NCI-H2029 treated with DMSO at 0.1 percent for 48 hours (cell line): ENCODE measurements at regions not wholly inside any gene's neighbourhood (a gene's known extent, or its start where the extent isn't known, plus 50 kb on each side); places are given as distances from the start of the nearest gene placed in this dataset.
"Not testable (repeated sequence)": the region's sequence is repeated elsewhere in the genome, so short reads cannot be mapped to it uniquely, and the experiment has no call there.

Experiments
- DNase-seq: peaks from one replicate; lab custom pipeline; 2025; lab: John Stamatoyannopoulos, UW

DNA sequence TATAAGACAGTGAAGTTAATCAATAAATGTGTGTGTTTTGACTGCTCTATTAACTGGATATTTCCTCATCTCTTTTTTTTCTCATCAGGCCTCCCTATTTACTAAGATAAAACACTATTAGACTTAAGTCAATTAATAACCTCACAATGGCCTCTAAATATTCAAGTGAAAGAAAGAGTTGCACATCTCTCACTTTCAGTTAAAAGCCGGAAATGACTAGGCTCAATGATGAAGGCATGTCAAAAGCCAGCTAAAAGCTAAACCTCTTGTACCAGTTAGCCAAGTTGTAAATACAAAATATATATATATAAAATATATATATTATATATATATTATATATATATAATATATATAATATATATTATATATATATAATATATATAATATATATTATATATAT, 127.0 kb upstream of the MEOX2 start:
- DNase-seq: no peak

- not testable (repeated sequence) for DNase-seq
These were observed 123.9 kb upstream of the MEOX2 start for GRCh38 chr7:15810383-15810782.

- DNase-seq: not testable (repeated sequence)
These were observed 123.5 kb upstream of the MEOX2 start for GRCh38 chr7:15809936-15810335.

DNA sequence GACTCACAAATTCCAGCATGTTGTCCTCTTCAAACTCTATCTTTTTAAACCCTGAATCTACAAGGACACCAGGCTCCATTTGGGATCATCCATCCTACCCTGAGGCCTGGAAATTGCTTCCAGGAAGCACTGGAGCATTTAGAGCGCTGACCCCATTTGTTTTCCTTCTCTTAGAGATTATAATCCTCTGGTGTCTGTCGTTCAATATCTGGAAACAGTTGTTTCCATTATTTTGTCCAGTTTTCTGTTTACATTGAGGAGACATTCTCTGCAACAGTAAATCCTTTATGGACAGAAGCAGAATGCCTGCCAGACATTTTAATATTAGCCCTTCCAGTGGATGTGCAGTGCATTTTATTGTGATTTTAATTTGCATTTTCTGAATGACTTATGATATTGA, 119.4 kb upstream of the MEOX2 start:
- no peak for DNase-seq

- no peak for DNase-seq
These were observed 115.9 kb upstream of the MEOX2 start for GRCh38 chr7:15802425-15802824.

- no peak for DNase-seq
These were observed 115.1 kb upstream of the MEOX2 start for GRCh38 chr7:15801551-15801950.

GRCh38 chr7:15801041-15801440, 114.6 kb upstream of the MEOX2 start:
- DNase-seq: no peak

GRCh38 chr7:15798081-15798480, 111.6 kb upstream of the MEOX2 start:
- DNase-seq: no peak

DNA sequence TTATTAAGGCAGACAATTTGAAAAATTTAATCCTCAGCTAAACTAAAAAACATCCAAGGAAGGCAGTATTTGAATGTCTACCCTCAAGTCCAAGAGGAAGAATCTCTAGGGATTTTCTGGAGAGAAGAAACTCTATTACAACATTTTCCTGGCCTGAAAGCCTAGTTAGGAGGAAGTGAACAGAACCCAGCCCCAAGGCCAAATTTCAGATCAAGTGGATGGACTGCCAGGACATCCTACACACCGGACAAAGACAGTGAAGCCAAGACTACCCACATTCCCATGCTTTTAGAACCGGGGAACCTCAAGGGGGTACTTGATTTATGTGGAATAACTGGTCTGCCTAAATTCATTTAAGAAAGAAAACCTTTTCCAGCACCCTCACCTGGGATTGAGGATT, 108.9 kb upstream of the MEOX2 start:
- no peak for DNase-seq

GRCh38 chr7:15794801-15795200, 108.3 kb upstream of the MEOX2 start:
- no peak for DNase-seq

DNA sequence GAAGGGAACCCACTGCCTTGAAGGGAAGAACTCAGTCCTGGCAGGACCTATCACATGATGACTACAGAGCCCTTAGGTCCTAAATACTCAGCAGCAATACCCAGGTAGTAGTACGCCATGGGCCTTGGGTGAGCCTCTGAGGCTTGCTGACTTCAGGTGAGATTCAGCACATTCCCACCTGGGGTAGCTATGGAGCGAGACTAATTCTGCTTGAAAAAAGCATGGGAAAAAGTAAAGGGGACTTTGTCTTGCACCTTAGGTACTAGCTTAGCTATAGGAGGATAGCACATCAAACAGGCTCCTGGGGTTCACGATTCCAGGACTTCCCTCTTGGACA, 98.2 kb upstream of the MEOX2 start:
- no peak for DNase-seq

DNA sequence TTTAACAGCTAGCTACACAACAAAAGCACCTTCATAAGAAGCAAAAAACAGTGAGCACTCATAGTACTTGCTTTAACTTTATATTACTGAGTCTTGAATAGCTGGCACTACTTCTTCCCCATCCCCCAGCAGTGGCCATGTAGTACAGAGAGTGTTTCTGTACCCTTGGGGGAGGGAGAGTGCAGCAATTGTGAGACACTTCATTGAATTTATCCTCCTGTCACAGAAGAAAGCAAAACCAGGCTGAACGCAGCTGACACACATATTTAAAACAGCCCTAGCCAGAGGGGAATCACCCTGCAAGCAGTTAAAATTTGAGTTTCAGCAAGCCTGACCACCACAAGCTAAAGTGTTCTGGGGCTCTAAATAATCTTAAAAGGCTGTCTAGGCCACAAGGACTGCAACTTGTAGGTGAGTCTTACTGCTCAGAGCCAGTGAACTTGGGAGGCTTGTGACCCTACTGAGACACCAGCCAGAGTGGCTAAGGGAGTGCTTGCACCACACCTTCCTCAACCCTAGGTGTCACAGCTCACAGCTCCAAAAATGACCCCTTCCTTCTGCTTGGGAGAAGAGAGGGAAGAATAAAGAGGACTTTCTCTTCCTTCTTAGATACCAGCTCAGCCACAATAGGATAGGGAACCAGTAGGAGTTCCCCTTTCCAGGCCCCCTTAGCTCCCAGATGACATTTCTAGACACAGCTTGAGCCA, 97.7 kb upstream of the MEOX2 start:
- DNase-seq: no peak

DNA sequence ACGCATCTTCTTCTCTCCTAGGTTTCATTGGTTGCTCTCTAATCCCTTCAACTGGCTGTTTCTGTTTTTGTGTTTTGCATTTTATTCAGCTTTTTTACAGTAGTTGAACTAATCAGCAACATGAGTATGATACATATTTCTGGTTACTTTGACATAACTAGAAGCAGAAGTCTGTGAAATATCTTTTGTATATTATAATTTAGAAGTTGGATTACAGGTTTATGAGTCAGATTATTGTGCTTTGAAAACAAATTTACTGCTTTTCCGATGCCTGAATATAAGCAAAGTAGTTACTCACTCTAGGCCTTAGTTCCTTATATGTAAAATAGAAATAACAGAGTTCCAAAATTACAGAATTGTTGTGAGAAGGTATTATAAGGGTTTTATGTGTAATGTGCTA, 96.2 kb upstream of the MEOX2 start:
- no peak for DNase-seq

- no peak for DNase-seq
These were observed 95.5 kb upstream of the MEOX2 start for GRCh38 chr7:15781944-15782343.

GRCh38 chr7:15780271-15780670, 93.8 kb upstream of the MEOX2 start:
- DNase-seq: no peak

DNA sequence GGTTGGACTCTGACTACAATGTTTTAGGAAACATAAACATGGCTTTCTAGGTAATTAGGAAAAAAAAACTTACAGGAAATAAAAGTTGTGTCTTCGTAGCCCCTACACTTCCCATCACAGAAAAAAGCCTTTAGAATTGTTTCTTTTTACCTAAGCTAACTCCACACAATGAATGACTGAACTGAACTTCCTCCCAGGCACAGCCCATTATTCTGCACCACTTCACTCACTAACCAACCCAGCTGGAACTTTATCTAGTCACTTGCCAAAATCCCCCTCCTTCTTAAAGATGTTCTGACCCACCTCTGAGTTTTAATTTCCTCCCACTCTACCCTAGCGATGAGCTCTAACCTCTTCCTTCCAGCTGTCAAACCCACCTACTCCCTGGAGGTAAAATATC, 91.7 kb upstream of the MEOX2 start:
- no peak for DNase-seq

- no peak for DNase-seq
These were observed 79.3 kb upstream of the MEOX2 start for GRCh38 chr7:15765753-15766152.

- no peak for DNase-seq
These were observed 78.4 kb upstream of the MEOX2 start for GRCh38 chr7:15764851-15765382.

- no peak for DNase-seq
These were observed 77.5 kb upstream of the MEOX2 start for GRCh38 chr7:15764010-15764409.

- no peak for DNase-seq
These were observed 70.8 kb upstream of the MEOX2 start for GRCh38 chr7:15757041-15758000.

DNA sequence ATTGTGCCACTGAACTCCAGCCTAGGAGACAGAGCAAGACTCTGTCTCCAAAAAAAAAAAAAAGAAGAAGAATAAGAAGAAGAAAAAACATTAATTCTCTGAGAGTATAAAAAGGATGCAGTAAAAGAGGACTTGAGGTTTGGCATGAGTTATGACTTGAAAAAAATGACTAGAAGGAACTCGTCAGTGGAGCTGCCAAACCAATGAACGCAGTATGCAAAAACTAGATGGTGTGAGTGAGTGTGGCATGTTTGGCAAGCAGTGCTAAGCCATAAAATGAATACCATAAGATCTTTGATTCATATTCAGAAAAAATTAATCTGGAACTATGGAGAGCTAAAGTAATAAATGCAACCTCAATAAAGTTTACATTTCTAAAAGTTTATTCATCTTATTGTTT, 68.6 kb upstream of the MEOX2 start:
- no peak for DNase-seq

GRCh38 chr7:15753887-15754579, 67.5 kb upstream of the MEOX2 start:
- no peak for DNase-seq

DNA sequence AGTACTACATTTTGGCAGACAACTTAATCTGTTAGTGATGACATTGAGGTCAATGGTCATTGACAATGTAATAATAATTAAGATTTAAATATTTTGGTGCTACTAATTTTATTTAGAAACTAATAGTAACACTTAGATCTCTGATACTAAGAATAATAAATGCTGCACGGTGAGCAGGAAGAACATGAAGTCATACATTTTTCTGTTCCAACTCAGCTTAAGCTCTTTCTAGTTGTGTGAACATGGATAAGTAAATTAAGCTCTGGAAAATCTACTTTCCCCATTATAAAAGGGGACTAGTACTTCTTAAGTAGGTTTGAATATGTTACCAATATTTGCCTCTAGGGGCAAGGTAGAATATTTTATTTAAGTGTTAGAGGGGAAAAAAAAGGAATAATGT, 65.9 kb upstream of the MEOX2 start:
- DNase-seq: no peak
